Omental fat pad (tissue), 3 donors: ENCODE measurements at regions not wholly inside any gene's neighbourhood (a gene's known extent, or its start where the extent isn't known, plus 50 kb on each side); places are given as distances from the start of the nearest gene placed in this dataset.

Experiments
- ATAC-seq: fragments of 150-250 bp; one replicate; pipeline ENCODE4 v1.9.1; 2016; ENCODE audit warnings: mild to moderate bottlenecking, moderate library complexity; ENCODE audit not compliant: low FRiP score
- DNase-seq: peaks from one replicate; pipeline ENCODE4 v3.0.0-alpha.2; 2019; ENCODE audit warnings: low spot score
- TF ChIP-seq, protein P1 (sequence below), 3 donors: fragments of 450-650 bp; IDR thresholded peaks; one replicate each; pipeline ENCODE4 v1.5.1; 2016 to 2017; ENCODE audit warnings: antibody characterized with exemption in 3 of 3, mild to moderate bottlenecking in 3 of 3, moderate library complexity in 2 of 3

DNA sequence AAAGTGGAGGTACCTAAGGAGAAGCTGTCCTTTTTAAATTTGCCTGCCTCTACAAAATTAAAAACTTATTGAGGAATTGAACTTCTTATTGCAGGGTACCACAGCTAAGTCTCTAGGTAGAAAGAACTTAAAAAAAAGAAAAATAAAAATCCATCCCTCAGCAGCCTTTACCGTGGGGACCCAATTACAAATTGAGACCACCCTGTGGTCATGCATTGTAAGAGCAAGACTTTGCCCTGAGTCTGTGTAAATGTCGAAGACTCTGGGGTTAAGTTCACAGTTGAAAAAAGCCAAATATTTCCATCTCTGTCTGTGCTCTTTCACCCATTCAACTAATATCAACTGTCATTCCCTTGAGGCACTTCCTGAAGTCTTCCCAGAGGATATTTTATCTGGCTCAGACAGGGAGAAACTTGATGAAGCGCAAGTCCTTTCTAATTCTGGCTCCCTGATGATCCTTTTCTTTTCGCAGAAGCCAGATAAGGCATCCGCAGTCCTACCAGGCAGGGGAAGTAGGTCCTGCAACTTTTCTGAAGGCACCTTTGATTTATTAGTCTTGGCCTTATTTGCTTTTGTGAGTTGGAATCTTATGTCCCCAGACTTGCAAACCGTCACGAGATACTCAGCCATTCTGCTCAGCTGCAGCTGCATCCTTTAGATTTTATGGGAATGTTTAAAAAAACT lies 323.8 kb upstream of the WWC1 start:
- no peak for ATAC-seq
- DNase-seq = no peak
- TF ChIP-seq, protein P1, sequence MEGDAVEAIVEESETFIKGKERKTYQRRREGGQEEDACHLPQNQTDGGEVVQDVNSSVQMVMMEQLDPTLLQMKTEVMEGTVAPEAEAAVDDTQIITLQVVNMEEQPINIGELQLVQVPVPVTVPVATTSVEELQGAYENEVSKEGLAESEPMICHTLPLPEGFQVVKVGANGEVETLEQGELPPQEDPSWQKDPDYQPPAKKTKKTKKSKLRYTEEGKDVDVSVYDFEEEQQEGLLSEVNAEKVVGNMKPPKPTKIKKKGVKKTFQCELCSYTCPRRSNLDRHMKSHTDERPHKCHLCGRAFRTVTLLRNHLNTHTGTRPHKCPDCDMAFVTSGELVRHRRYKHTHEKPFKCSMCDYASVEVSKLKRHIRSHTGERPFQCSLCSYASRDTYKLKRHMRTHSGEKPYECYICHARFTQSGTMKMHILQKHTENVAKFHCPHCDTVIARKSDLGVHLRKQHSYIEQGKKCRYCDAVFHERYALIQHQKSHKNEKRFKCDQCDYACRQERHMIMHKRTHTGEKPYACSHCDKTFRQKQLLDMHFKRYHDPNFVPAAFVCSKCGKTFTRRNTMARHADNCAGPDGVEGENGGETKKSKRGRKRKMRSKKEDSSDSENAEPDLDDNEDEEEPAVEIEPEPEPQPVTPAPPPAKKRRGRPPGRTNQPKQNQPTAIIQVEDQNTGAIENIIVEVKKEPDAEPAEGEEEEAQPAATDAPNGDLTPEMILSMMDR (IDR thresholded peaks at IDR 0.05) = no peak

DNA sequence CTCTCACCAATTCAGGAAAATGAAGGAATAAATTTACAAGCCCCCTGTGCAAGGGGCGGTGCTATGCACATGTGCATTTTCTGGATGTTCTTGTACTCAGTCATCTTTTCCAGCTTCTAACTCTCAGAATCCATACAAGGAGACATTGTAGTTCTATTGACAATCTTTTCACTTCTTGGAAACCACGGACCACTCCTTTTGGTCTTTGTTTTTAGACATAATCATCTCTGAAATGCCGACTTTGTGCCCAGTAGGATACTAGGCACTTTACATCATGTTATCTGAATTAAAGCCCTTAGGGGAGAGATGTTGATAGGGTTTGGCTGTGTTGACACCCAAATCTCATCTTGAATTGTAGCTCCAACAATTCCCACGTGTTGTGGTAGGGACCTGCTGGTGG lies 322.6 kb upstream of the WWC1 start:
- TF ChIP-seq, protein P1 (IDR thresholded peaks at IDR 0.05) = no peak
- DNase-seq (no peak), ATAC-seq (no peak)

DNA sequence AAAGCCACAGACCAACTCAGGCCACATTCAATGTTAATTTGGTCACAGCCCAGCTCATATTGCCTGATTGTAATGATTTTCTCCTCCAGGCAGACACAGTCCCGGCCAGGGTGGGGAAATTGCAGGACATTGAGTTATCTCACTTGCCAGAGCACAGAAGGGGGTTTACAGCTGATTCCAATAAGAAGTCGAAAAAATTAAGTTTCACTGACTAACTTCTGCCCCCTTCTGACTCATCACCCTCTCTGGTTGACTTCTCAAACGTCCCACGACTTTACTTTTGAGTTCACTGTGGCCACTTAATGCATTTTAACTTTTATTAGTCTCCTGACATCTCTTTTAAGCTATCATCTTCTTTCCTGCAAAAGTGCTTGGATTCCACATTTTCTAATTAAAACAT lies 321.4 kb upstream of the WWC1 start:
- ATAC-seq (no peak), DNase-seq (no peak)
- TF ChIP-seq, protein P1 (IDR thresholded peaks at IDR 0.05) = no peak

DNA sequence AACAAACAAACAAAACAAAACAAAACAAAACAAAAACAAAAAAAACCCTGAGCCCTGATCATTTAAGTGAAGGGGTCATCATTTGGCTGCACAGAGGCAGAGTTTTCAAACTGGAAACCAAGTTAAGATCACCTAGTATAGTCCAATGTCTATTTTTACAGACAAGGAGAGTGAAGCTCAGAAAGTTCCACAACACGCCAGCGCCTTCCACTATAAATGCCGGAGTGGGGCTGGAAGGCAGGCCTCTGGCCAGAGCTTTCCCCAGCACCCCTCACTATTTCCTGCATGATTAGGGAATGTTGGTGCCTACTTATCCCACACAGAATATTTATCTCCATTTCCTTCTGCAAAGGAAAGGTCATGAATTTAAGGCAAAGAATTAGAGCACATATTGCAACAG lies 319.7 kb upstream of the WWC1 start:
- no peak for ATAC-seq
- TF ChIP-seq, protein P1 (IDR thresholded peaks at IDR 0.05) = no peak

DNA sequence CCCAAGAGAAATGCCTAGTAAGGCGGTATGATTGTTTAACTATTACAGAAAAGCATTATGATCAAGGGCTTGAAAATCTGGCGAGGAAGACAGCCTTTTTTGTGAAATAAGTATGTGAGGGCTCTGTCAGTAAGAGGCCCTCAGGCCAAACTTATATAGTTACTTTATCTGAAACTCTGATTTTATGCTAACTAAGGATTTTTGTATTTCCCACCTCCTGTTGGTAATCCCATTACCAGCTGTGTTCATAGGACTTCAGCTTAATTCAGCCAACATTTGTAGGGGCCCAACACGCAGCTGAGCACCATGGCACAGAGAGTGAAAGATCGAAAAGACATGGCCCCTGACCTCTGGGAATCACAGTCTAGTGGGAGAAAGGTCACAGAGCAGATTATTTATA lies 318.3 kb upstream of the WWC1 start:
- TF ChIP-seq, protein P1 (IDR thresholded peaks at IDR 0.05) = no peak
- DNase-seq = no peak

More for the DNA sequence above, 319.7 kb upstream of the WWC1 start:
- DNase-seq = no peak

DNA sequence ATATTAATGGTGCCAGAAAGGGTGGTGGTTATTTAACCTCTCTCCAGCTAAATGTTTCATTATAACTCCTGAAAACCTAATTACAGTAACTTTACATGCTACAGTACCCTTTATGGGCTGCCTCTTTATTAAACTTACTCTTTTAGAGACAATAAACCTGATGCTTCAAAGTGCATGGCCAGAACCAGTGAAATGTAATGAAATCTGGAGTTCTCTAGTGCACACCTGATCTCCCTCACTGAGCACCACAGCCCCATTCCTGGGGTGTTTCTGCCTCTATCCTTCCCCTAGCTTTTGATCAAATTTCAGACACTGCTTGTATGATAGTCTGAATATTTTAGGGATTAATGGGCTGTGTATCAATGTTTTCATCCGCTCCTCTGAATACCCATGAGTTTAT lies 306.5 kb upstream of the WWC1 start:
- ATAC-seq (no peak), DNase-seq (no peak)
- TF ChIP-seq, protein P1 (IDR thresholded peaks at IDR 0.05) = no peak

More for the DNA sequence above, 318.3 kb upstream of the WWC1 start:
- no peak for ATAC-seq

DNA sequence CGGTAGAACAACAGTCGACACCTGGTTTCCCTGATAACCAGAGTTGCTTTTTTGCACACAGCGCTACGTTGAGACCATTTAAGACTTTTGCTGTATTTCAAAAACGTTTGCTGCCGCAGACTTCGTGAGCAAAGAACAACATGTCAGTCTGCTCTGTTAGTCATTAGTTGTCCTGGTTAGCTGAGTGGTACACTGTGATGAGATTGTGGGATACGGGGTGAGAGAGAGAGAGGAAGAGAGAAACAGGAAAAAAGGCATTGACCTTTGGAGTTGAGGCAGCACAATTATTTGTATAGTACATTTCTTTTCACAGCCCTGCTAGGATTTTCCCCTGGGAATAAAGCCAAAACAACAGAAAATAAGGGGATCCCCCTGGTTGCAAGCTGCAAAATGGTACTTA lies 306.1 kb upstream of the WWC1 start:
- ATAC-seq (no peak), DNase-seq (no peak)
- TF ChIP-seq, protein P1 (IDR thresholded peaks at IDR 0.05) = no peak
